Inflammatory macrophage treated with lipopolysaccharide for 4 hours (primary cell): ENCODE measurements at regions not wholly inside any gene's neighbourhood (a gene's known extent, or its start where the extent isn't known, plus 50 kb on each side); places are given as distances from the start of the nearest gene placed in this dataset.

Experiments used
- DNase-seq: peaks from one replicate; pipeline ENCODE4 v3.0.0-alpha.2; 2020

DNA sequence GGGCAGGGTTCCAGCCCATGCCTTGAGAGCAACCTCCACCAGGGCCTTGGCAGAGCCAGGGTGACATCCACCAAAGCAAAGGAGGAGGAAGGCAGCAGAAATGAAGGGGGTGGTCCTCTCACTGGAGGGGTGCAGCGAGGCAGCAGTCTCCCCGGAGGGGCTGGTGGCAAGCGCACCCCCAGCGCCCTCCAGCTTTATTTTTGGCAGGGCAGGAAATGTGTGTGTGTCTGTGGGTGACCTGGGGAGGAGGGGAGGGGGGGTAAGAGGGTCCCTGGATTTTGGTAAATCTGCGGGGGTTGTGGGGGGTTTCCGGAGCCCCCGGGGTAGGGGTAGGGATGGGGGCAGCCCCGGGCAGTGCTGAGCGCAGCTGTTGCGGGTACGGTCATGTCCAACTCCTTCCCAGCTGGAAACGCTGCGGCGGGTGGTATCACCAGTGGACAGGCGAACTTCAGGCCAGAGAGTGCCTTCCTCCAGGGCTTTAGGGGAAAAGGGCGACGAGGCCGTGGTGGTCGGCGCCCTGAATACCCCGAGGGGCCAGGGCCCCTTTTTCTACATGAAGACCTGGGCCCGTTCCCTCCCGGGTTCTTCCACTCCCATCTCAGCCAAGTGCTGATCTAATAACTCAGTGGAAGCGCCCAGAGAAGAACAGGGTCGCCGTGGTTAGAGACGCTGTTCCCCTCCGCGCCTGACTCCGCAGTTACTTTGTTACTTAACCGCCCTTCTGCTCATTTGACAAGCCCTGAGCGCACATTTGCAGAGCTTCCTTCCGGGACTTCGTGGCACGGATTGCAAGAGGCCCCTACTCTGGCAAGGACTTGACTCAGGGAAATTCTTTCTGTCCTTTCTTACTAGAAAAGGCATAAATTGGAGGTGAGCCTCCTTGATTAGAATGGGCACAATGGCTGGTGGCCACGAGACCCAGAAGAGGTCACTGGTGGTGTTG lies 55.2 kb downstream of the FOS start:
- DNase-seq = peak; percentile 76

DNA sequence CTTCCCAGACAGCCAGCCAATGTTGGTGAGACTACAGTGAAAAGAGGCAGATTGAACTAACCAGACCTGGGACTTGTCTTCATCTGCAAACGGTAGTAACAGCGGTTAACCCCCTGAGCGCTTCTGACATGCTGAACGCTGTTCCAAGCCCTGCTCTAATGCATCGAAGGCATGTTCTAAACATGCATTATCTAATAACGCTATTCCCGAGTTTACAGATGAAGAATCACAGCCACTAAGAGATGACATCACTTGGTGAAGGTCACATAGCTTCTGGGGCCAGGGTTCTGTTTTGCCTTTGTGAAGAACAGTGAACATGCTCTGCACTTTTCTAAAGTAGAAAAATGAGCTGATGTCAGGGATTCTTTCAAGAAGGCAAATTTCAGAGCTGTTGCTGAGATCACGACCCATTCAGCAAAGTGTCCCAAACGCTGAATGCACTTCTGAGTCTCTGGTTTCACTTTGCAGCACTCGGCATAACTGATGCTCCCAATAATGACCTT lies 56.0 kb downstream of the FOS start:
- peak; percentile 49 for DNase-seq

DNA sequence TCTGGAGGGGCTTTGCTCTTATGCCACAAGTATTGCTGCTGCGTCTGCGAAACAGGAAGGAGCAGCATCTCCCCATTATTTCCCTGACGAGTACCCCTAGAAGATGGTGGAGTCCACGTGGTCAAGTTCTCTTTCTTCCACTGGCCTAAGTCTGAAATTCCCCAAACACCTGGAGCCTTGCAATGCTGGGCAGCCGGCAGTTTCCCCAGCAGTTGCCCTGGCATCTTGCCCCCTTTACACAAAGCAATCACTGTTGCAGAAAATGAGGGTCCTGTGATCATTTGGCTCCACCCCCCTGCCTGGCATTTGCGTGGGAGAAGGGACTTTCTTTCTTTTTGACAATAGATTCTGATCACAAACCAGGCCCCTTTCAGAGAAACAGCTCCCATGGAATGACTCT lies 56.9 kb downstream of the FOS start:
- DNase-seq = no peak

DNA sequence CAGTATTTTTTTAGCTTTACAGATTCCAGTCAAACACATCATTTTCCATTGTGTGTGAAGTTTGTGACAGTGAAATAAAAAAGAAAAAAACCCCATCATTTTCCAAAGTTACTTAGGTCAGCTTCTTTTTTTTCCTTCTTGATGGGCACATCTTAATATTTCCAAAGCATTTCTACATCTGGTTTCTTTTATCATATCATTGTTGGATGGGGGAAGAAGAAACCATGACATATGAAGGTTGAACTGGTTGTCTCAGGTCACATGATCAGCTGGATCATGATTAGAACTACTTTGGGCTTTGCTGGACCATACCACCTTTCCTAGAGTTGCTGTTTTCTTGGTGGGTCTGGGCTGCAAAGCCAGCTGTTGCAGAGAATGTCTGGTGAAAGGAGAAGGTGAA lies 59.8 kb downstream of the FOS start:
- peak; percentile 67 for DNase-seq

DNA sequence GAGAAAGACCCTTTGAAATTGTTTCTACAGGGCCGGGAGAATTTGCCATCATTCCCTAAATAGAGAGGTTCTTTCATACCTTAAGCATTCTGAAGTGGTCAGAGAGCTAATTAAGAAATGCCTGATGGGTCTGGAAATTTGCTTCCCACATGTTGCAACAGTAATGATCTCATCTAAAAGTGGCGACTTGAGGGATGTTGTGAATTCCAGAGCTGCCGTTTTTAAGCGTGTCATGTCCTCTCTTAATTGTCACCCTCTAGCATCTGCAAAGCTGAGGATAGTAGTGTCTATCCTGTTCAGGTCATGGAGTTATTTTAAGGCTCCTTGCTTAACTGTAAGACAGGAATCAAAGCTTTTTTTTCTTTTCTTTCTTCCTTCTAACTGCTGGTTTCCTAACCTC lies 60.4 kb downstream of the FOS start:
- DNase-seq = peak; percentile 82

DNA sequence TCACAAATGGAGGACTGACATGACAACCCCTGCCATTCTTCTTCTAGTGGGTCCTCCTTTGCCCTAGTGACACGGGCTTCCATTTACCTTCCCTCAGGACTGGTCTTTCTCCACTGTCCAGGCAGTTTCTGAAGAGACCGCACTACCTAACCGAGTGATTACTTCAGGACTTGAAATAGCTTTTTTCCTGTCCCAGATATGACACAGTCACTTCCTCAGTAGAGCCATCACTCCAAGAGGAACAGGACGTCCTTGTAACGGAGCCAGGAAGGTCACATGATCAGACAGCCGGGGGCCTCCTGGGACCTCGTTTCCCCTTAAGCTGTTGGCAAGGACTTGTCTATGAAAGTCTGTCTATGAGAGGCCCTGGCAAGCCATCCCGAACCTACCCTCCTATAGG lies 62.3 kb downstream of the FOS start:
- peak; percentile 74 for DNase-seq

DNA sequence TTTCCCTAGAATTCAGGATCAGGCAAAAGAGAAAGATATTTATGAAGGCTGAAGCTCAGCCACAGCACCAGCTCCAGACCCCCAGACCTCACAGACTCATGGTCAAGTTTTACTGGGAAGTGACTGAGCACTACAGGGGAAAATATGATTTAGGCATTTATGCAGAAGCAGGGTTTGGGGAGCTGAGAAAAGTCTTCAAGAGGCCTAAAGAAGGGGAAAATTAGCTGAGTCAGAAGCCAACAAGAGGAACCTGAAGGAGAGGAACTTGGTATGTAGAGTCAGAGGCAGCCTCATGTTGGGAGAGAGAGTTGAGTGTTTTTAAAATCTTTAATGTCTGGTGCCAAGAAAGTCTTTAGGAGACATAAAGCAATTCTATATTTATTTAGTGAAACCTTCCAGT lies 63.0 kb downstream of the FOS start:
- peak; percentile 89 for DNase-seq

DNA sequence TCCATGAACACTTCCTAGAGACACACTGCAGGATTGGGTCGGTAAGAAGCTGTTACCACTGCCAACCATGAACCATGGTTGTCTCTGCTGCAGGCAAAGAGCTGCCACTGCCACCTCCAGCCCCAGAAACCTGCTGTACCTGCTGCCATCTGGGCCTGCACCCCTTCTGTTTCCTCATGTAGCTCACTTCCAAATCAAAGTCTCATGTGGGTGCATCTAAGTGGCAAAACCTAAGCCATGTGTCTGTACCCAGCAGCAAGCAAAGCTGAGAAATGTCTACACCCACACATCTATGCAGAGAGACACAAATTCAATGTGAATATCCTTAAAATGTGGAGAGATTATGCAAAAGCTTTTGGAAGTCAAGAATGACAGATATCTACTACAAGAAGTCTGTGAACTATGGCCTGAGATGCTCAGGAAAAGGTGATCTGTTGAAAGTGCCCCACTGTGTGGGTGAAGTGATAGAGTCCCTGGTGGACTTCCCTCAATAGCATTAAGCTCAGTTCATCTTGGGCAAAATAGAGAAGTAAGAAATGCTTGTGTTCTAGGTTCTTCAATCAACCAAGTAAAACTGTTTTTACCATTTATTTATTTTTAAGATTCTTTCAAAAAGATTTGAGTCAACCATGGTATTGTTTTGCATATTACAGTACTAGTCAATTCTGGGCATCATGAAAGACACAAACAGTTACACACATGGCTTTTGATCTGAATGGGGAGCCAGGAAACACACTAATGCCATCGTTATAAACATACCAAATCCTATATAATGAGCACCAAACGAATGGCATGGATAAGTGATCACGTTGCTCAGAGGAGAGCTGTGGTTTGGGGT lies 64.4 kb downstream of the FOS start:
- DNase-seq = peak; percentile 62

DNA sequence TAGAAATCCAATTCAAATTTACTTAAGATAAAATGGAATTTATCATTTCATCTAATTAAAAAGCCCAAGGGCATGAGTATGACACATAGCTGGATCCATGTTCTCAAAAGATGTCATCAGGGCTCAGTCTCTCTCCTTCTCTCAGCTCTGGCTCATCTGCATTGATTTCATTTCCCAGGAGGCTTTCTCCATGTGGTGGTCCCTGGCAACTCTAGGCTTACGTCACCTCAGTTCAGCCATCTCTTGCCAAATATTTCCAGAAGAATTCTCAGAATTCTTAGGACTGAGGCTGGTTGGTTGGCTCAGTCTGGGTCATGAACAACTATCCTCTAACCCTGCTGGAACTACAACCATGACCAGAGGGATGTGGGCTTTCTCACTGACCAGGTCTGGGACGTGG lies 65.3 kb downstream of the FOS start:
- no peak for DNase-seq

DNA sequence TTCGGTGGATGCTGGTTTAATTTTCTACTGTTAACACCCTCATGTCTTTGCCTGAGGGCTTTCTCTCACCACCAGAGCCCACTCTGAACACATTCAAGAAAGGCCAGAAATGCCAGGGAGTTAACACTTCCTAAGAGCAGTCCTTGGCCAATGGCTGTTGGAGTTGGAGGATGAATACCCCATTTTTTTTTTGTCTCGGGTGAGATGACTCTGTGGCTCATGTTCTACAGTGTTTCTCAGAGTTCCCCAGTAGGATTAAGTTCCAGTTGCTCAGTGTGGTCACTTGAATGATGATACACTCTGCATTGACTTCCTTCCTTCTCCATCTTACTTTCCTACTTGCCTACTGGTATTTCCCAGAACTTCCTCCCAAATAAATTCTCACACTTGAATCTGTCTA lies 65.8 kb downstream of the FOS start:
- peak; percentile 55 for DNase-seq

DNA sequence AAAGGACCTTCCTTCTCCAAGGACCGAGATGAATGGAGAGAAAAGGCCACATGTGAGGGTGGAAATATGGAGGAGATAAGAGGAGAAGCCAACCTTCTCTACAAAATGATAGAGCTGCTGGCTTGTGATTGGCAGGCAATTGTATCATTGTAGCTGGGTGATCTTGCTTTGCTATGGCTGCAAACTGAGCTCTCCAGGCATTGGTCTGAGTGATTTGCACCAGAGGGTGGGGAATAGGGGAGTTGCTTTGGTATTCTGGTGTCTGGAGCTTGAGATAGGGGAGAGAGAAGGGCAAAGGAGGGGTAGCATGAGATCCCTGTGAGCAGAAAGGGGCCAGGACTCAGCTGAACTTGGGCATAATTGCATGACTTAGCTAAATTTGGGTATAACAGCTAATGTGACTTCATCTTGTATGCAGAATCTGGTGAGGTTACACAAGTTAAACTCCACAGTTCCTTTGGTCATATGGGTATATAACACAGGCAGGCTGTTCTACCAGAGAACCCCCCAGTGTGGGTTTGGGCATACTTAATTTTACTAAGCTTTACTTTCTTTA lies 72.0 kb downstream of the FOS start:
- DNase-seq = no peak

DNA sequence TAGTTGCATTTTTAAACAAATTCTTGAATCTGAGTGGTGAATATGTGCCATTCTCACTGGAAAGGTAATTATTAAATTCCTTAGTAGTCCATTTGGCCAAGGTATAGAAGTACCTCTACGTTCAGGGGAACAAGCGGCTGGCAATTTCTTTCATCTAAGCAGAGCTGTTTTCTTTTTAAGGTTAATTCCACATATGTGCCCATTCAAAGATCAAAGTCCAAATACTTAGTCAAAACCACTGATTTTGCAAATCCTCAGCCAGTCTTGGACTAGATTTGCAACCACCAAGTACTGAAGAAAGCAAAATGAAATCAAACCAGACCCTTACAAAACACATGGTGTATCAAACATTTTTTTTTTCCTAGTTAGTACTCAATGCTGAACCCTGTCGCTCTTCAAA lies 68.7 kb upstream of the JDP2 start:
- DNase-seq = no peak

DNA sequence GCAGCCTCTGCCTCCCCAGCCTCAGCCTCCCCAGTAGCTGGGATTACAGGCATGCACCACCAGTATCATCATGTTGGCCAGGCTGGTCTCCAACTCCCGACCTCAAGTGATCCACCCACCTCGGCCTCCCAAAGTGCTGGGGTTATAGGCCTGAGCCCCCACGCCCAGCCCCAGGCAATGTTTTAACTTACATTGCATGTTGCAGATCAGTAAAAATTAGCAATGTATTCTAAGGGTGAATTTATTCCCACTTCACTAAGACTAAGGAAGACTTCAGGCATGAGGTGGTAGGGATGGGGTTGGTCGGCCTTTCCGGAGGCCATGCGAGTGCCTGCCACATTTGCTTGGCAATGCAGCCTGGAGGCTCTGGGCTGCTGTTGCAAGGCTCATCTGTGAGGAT lies 66.8 kb upstream of the JDP2 start:
- DNase-seq = no peak

DNA sequence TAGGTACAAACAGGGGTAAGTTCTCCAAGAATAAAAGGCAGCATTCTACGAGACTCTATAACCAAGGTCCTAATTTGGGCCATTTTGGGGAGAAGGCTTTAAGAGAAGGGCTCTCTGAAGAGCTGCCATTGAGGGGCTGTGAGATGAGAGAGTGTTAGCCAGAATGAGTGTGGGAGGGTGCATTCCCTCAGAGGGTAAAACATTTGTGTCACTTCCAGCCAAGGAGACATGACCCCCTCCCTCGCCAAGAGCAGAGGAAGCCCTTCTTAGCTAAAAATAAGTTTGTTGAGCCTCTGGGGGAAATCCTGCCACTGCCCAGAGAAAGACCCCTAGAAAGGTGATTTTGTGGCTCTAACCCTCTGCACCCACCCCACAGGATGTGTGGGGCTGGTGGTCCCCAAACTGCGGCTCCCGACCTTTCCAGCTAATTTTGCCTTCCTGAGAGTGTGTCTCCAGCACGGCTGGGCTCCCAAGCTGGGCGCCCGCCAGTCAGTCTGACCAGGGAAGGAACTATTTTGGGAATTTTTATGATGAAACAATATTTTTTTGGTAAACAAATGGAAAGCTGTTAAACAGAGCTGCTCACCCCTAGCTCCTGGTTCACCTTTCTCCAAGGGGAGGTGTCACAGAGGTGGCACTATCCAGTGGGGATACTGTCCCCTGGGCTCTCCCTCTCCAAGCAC lies 65.9 kb upstream of the JDP2 start:
- DNase-seq = no peak

DNA sequence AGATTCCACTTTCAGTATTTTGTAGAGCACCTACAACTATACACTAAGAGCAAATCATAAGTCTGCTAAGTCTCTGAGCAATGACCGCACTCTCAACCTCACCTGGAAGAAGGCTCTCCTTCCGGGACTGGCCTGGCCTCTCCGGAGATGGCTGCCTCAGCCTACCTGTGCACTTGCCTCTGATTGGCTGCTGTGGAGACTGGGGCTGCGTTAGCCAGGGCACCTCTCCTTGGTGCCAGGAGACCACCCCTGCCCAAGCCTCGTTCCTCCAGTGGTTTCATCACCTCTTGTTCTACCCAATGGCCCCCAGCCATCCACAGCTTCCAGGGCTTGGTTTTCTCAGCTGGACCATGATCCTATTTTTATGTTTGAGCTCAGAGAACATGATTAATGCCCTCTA lies 64.7 kb upstream of the JDP2 start:
- DNase-seq = no peak

DNA sequence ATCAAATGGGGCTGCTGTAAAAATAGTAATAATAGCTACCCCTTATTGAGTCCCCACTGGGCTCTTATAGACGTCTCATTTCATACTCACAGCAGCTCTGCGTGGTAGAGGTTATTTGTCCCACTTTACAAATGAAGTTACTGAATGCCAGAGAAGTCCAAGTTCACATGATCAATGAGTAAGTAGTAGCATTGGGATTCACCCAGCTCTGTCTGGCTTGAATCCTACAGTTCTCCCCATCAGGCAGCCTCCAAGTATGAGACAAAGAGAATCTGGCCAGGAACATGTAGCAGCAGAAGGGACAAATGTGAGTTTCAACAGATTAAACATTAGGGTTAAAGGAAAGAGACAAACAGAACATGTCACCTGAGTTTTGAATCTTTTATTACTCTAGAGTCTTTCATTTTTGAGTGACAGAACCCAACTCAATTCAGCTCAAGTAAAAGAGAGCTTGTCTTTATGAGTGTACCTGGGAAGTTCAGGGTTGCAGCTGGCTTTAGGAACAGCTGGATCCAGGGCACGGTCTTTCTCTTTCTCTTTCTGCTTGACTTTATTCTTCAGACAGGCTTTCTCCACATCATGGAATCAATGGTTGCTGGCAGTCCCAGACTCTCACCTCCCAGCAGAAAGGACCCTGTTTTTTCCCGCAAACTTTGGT lies 64.1 kb upstream of the JDP2 start:
- DNase-seq = peak; percentile 38

DNA sequence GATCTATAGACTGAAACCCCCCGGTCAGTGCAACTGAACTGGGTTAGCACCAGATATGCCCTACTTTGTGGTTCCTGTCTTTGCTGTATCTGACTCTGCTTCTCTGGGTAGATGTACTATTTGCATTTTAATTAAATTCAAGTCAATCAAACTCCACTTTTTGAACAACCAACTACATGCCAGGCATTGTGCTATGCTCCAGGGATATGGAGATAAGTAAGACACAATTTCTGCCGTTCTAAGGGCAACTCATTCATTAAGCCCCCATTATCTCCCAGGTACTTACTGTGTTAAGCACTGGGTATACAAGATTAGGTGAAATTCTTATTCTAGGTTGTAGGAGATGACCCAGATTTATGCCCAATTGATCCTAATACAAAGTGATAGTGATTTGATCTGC lies 62.7 kb upstream of the JDP2 start:
- DNase-seq = no peak

DNA sequence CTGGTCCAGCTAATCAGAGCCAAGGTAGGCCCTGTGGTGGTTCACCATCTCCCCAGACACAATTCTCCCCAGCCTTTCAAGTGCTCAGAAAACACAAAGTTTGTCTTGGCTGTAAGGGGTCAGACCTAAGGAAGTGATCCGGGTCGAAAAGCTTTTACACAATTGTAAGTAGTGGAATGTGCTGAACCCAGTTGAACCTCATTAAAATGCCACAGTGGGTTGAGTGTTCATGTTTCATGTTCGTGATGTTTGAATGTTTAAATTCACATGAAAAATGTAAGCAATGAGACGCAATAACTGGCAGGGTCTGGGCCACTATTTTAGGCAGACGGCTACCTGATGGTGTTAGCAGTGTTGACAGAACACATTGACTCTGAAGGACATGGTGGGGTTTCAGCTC lies 60.9 kb upstream of the JDP2 start:
- DNase-seq = no peak

DNA sequence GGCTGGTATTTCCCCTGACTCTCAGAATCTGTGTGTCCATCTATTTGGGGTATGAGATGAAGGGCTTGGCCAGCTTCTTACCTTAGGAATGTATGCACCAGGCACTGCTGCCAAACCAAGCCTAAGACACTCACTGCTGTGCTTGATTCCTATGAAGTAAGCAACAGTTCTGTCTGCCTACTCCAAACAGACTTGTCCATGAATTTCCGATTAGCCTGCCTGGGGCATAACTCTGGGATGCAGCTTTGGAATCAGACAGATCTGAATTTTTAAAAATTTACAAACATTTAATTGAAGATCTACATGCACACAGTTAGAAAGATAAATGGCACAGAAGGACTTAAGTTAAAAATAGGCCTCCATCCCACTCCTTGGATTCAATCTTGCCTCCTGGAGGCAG lies 59.5 kb upstream of the JDP2 start:
- DNase-seq = no peak

DNA sequence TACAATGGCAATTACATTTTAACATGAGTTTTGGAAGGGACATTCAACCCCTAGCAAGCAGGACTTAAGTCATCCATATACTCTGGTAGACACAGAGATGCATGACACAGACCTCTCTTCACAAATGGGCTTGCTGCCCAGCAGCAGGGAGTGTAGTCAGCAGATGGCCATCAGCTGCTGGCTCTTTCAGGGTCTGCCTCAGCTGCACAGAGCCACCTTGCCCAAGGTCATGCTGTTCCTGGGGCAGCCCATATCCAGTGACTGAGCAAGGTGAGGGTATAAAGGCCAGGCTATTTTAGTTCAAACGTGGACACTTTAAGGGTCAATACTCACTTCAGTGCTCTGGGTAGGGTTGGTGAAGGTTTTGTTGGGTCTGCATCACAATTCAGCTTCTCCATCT lies 58.3 kb upstream of the JDP2 start:
- DNase-seq = no peak

DNA sequence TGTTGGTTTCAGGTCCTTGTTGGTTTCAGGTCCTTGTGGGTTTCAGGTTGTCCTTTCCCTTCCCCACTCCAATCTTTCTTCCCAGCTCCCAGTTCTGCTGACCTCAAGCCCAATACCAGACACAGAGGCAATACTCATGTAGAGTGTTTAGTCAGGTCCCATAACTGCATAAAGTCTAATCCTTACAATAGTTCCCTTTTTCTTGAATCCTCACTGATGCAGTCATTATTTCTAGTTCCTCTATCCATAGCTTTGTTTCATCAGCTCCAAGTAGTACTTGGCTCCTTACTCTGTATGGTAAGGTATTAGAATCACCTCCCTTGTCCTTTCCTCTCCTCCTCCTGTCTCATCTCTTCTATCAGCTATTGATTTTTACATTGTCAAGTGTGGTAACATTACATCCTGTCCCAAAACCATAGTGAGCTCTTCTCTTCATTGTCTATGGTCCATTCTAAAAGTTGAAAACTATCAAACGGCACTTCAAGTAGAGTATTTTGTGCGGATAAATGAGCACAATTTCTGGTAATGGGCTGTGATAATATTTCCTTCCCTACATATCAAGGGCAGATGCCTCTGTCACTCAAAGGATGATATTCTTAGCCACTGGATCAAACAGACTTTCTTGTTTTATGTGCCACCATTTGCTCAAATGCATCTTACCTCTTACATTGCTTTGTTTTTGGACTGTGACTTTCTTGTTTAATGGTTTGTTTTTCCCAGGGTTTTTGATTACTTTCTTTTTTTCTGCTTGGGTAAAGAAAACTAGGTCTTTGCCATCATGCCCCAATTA lies 57.2 kb upstream of the JDP2 start:
- DNase-seq = peak; percentile 86

DNA sequence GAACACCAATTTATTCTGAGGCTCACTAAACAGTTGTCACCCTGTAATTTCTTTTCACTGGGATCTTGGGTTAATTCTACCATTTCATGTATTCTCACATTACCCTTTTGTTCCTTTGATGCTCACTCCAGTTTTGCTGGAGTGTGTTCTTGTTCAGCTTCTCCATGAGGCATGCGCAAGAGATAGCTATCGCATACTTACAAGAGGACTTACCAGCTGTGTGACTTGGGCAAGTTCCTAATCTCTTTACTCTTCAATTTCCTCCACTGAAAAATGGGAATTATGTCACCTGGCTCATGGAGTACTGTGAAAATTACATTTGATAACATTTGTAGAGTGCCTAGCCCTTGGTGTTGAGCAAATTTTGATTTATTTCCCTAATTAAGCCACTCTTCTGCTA lies 56.5 kb upstream of the JDP2 start:
- DNase-seq = no peak
